ENCODE measurements at regions not wholly inside any gene's neighbourhood (a gene's known extent, or its start where the extent isn't known, plus 50 kb on each side); places are given as distances from the start of the nearest gene placed in this dataset.

GRCh38 chr2:83376731-83377130, 1082.3 kb downstream of the SUCLG1 start:
- TF ChIP-seq, protein P1, sequence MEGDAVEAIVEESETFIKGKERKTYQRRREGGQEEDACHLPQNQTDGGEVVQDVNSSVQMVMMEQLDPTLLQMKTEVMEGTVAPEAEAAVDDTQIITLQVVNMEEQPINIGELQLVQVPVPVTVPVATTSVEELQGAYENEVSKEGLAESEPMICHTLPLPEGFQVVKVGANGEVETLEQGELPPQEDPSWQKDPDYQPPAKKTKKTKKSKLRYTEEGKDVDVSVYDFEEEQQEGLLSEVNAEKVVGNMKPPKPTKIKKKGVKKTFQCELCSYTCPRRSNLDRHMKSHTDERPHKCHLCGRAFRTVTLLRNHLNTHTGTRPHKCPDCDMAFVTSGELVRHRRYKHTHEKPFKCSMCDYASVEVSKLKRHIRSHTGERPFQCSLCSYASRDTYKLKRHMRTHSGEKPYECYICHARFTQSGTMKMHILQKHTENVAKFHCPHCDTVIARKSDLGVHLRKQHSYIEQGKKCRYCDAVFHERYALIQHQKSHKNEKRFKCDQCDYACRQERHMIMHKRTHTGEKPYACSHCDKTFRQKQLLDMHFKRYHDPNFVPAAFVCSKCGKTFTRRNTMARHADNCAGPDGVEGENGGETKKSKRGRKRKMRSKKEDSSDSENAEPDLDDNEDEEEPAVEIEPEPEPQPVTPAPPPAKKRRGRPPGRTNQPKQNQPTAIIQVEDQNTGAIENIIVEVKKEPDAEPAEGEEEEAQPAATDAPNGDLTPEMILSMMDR (IDR thresholded peaks at IDR 0.05; ENCODE audit: low read length) = no peak
- TF ChIP-seq EZH2 (optimal IDR thresholded peaks at IDR 0.05; ENCODE audit: low read depth, low read length) (no peak), EZH2phosphoT487 (IDR thresholded peaks at IDR 0.05; ENCODE audit: low read length) (no peak)
